Stimulated activated naive CD8-positive, alpha-beta T cell treated with anti-CD3 and anti-CD28 coated beads, Interleukin-15, amount 100 ng/mL, for 72 hours (primary cell): ENCODE measurements at regions not wholly inside any gene's neighbourhood (a gene's known extent, or its start where the extent isn't known, plus 50 kb on each side); places are given as distances from the start of the nearest gene placed in this dataset.

ENCODE experiments used
- ATAC-seq: fragments of 150-1000 bp; cut with Tn5 transposase; 2 replicates; pipeline ENCODE4 v1.10.0; 2021; ENCODE audit warnings: mild to moderate bottlenecking, moderate library complexity
- DNase-seq, 2 donors: peaks; one replicate each; pipeline ENCODE4 v3.0.0; 2021 to 2022
- H3K27ac Mint-ChIP-seq, 2 donors: one replicate each; pipeline ENCODE4 v1.8.0; 2022; ENCODE audit warnings: mild to moderate bottlenecking in 2 of 2, mixed read lengths in 2 of 2, moderate library complexity in 2 of 2
- H3K27me3 Mint-ChIP-seq: one replicate; pipeline ENCODE4 v1.8.0; 2022; ENCODE audit warnings: mixed read lengths
- H3K4me1 Mint-ChIP-seq: one replicate; pipeline ENCODE4 v1.8.0; 2022; ENCODE audit warnings: mild to moderate bottlenecking, mixed read lengths
- H3K4me3 Mint-ChIP-seq, 2 donors: one replicate each; pipeline ENCODE4 v1.8.0; 2022; ENCODE audit warnings: mild to moderate bottlenecking in 2 of 2, mixed read lengths in 2 of 2, moderate library complexity in 1 of 2
- H3K9me3 Mint-ChIP-seq, 2 donors: one replicate each; pipeline ENCODE4 v1.8.0; 2022; ENCODE audit warnings: mixed read lengths in 2 of 2

DNA sequence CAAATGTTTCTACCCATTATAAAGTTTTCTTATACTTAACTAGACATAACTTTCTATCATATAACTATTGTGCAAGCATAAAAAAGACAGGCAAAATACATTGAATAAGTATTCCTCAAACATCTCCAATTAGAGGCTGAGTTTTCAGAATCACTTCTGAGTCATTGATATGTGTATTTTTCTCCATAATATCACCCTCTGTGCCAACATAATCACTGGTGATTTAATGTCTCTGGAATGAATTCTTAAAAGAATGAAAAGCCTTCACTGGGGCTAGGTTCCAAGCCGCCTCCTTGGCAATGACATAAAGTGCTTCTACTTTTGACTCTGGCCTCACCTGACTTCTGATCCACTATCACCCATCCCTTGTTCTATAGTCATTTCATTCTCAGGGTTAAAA is 197.0 kb upstream of the E2F8 start:
- ATAC-seq (no peak), DNase-seq (no peak)
- Mint-ChIP-seq H3K9me3 (peaks cover 0 to 7% of the 10 kb centered on the region in 2 donors), H3K27me3 (peaks cover 54% of the 10 kb centered on the region), H3K4me3 (no peak overlapping the region), H3K27ac (no peak overlapping the region), H3K4me1 (peaks cover 19% of the 10 kb centered on the region)

DNA sequence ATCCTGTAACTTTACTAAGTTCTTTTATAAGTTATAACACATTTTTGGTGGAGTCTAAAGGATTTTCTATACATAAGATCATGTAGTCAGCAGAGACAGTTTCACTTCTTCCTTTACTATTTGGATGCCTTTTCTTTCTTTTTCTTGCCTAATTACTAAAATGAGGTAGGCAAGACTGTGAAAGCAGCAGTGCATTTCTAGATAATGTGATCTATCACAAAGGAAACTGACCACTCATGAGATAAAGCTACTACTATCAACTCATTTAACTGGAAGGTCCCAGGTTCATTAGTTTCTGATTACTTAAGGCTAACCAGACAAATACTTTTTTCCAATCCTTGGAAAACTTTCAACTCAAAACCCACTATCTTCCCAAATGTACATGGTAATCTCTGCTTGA is 196.2 kb upstream of the E2F8 start:
- peaks cover 10% of the 10 kb centered on the region for H3K4me1 Mint-ChIP-seq
- H3K9me3 Mint-ChIP-seq: peaks cover 0 to 7% of the 10 kb centered on the region in 2 donors
- peaks cover 55% of the 10 kb centered on the region for H3K27me3 Mint-ChIP-seq
- ATAC-seq (no peak), DNase-seq (no peak)
- H3K4me3 Mint-ChIP-seq: no peak overlapping the region
- H3K27ac Mint-ChIP-seq: no peak overlapping the region

DNA sequence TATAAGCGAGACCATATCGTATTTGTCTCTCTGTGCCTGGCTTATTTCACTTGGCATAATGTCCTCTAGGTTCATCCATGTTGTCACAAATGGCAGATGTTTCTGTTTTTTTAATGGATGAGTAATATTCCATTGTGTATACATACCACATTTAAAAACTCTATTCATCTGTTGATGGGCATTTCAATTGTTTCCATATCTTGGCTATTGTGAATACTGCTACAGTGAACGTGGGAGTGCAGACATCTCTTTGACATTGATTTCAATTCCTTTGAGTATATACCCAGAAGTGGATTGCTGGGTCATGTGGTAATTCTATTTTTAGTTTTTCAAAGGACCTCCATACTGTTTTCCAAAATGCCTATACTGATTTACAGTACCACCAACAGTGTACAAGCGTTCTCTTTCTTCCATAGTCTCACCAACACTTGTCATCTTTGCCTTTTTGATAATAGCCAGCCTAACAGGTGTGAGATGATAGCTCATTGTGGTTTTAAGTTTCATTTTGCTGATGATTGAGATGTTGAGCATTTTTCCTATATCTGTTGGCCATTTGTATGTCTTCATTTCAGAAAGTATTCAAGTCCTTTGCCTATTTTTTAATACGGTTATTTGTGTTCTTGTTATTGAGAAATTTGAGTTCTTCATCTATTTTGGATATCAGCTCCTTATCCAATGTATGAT is 194.7 kb upstream of the E2F8 start:
- no peak overlapping the region for H3K27ac Mint-ChIP-seq
- DNase-seq: no peak
- H3K4me3 Mint-ChIP-seq: no peak overlapping the region
- H3K9me3 Mint-ChIP-seq: peaks cover 0 to 7% of the 10 kb centered on the region in 2 donors
- H3K27me3 Mint-ChIP-seq: peaks cover 58% of the 10 kb centered on the region
- H3K4me1 Mint-ChIP-seq: no peaks in the 10 kb centered on the region
- no peak for ATAC-seq

DNA sequence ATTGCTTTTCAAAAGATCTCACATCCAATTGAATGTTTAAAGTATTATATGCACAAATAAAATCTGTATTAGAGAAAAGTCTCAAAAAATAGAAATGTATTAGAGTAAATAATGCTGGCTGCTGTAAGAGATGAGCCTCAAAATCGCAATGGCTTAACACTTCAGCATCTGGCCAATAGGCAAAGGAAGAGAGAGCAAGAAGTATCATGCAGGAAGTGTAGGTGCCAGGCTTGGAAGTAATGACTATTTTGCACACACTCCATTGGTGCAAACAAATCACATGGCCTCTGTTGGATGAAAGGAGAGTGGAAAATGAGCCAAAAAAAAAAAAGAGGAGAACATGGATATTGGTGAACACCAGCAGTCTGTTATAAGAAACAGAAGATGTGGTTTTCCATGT is 193.0 kb upstream of the E2F8 start:
- H3K4me3 Mint-ChIP-seq: no peak overlapping the region
- no peaks in the 10 kb centered on the region for H3K4me1 Mint-ChIP-seq
- H3K9me3 Mint-ChIP-seq: peaks cover 0 to 7% of the 10 kb centered on the region in 2 donors
- no peak for ATAC-seq
- DNase-seq: no peak
- H3K27me3 Mint-ChIP-seq: peaks cover 65% of the 10 kb centered on the region
- H3K27ac Mint-ChIP-seq: no peak overlapping the region

DNA sequence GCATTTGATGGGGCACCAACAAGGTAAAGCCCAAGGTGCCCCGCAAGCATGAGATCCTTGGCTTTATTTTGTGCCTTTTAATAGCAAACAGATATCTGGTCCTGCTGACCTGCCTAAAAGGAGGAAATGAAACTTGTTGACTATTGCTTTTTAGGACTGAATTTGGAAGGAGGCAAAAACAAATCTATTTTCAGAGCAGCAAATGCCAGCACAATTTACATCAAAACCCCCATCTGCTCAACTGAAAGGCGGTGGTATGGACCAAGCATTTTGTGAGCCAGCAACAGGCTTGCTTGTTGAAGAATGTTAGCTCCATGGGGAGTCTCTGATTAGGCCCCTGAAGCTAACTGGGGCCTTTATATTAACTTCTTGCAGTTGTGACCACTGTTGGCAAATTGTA is 192.6 kb upstream of the E2F8 start:
- H3K27me3 Mint-ChIP-seq: peaks cover 64% of the 10 kb centered on the region
- H3K9me3 Mint-ChIP-seq: peaks cover 0 to 7% of the 10 kb centered on the region in 2 donors
- H3K4me1 Mint-ChIP-seq: no peaks in the 10 kb centered on the region
- H3K27ac Mint-ChIP-seq: no peak overlapping the region
- ATAC-seq: no peak
- DNase-seq: no peak
- H3K4me3 Mint-ChIP-seq: no peak overlapping the region

DNA sequence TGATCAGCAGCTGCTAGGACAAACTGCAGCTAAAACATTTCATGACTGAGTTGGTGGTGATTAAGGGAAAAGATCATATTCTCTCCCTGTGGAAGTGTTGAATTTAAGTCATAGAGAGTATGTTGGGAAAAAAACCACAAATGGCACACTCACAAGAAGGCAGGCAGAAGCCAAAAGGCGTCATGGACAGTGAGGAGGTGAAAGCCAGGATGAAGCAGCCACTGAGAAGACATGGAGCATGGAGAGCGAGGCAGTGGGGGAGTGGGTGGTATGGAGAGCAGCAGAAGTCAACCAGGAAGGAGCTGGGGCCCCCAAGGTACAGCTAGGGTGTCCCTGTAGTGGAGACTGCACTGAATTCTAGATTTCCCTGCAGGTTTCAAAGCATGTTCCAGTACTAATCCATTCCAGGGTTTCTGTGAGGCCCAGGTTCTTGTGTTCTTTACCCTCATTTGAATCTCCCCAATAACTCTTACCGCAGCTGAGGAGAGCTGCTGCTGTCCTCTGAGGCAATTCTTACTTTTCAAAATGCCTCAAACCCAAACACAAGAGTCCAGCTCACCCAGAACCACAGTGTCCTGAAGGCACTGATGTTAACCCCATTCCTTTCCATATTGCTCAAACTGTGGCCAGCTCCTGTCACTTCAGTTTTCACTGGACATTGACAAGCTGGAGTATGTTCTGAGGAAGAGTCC is 191.8 kb upstream of the E2F8 start:
- DNase-seq (no peak), ATAC-seq (no peak)
- H3K4me1 Mint-ChIP-seq: no peaks in the 10 kb centered on the region
- no peak overlapping the region for H3K4me3 Mint-ChIP-seq
- no peak overlapping the region for H3K27ac Mint-ChIP-seq
- H3K27me3 Mint-ChIP-seq: peaks cover 61% of the 10 kb centered on the region
- H3K9me3 Mint-ChIP-seq: peaks cover 0 to 7% of the 10 kb centered on the region in 2 donors

DNA sequence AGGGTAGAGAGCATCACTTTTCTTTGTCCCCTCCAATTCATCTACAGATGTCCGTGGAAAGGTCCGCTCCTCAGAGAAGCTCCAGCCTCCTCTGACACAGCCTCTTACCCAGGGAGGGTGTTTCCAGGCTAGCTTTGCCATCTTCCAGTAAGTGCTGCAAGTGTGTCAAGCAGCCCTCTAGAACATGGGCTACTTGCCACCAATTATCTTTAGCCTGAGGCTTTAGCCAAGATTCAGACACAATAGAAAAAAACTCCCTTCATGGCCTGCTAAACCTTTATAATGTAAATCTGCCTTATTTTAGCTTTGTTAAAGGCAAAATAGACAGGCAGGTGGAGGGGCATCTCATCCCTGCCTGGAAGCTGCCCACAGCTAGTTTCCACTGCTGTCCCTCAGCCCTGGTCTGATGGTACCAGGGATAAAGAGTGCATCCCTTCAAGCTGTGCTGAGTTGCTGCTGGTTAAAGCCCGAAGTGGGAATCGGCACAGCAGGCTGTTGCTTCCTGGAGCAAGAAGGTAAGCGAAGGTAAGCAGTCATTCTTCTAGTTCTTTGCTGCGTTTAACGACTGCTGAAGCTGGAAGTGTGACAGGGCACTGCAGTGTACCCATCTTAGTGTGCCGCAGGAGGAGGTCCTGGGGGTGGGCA is 190.1 kb upstream of the E2F8 start:
- no peak overlapping the region for H3K27ac Mint-ChIP-seq
- no peak overlapping the region for H3K4me3 Mint-ChIP-seq
- no peaks in the 10 kb centered on the region for H3K4me1 Mint-ChIP-seq
- no peak for DNase-seq
- peaks cover 56% of the 10 kb centered on the region for H3K27me3 Mint-ChIP-seq
- H3K9me3 Mint-ChIP-seq: peaks cover 0 to 3% of the 10 kb centered on the region in 2 donors
- no peak for ATAC-seq

DNA sequence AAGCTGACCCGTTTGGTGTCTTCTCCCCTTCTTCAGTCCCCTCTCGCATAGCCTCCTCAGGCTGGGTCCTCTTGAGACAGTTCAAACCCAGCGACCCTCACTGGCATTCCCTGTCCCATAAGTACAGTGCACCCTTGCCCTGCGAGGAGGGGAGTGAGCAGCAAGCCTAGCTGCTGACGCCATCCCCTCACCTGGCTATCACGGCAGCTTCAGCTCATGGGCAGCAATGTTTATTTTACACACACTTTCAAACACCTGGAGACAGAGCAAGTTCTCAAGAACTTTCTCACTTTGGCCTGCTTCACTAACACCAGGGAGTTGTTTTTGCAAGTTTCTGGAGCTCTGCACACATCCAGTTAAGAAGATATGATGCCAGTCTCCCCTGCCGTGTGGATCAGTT is 189.6 kb upstream of the E2F8 start:
- DNase-seq: no peak
- H3K27me3 Mint-ChIP-seq: peaks cover 58% of the 10 kb centered on the region
- H3K9me3 Mint-ChIP-seq: no peaks in the 10 kb centered on the region
- no peak overlapping the region for H3K4me3 Mint-ChIP-seq
- H3K27ac Mint-ChIP-seq: no peak overlapping the region
- ATAC-seq: no peak
- no peaks in the 10 kb centered on the region for H3K4me1 Mint-ChIP-seq

DNA sequence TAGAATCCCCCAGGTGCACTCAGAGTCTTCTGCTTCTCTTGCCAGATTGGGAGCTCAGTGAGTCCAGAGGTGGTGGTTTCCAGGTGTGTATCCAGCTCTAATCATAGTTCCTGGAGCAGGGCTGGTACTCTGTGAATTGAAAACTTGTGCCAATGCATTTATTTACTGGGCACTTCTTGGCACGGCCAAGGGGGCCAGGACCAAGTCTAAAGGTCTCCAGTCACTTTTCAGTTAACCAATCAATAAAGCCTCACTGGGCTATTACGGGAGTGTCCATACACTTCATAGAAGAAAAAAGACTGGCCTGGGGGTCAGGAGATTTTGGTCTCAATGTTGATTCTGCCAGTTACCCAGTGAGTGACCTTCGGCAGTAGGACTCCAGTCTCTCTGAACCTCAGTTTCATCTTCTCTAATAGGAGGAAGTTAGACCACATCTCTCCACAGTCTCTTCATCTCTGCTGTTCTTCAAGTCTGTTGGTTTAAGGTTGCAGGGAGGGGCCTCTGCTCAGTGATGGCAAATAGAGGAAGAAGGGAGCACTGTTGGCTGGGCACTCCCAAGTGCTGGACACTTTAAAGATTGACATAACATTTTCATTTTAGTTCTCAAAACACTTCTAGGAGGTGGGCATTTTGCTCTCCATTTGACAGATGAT is 188.5 kb upstream of the E2F8 start:
- ATAC-seq: no peak
- no peak overlapping the region for H3K27ac Mint-ChIP-seq
- H3K27me3 Mint-ChIP-seq: peaks cover 58% of the 10 kb centered on the region
- DNase-seq: no peak
- H3K4me3 Mint-ChIP-seq: no peak overlapping the region
- H3K9me3 Mint-ChIP-seq: no peaks in the 10 kb centered on the region
- H3K4me1 Mint-ChIP-seq: no peaks in the 10 kb centered on the region

DNA sequence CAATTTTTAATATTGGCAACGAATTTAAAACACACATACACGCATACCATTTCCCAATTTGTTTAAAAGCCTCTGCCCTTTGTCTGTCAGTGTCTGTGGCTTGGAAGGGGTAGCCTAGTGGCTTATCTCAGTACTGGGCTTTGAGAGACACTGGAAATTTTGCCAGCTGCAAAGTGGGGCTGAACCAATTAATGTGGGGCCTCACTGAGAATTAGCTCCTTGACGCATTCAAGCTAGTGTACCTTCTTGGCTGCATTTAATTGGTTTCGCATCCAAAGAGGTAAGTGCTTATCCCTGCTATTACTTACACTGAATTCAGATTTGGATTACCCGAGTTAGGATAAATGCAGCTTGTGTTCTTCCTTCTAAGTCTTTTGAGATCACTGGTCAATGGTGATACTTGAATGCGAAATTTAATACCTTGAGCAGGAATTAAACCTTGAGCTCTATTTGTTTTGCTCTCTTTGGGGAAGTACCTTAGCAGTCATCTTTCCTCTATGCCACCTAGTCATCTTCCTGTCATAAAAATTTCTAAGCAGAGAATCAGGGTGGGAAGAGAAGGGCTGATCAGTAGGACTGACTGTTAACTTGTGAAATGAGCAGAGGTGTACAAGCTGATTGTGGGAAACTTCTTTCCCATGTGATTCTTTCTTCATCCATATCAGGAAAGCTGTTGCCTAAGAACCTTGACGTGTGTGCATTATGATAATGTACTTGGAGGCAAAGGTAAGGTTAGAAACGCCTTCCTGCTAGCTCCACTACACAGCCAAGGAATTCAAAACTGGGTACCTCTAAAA is 187.7 kb upstream of the E2F8 start:
- no peak overlapping the region for H3K27ac Mint-ChIP-seq
- DNase-seq (no peak), ATAC-seq (peak; percentile 50)
- peaks cover 0 to 2% of the 10 kb centered on the region in 2 donors for H3K9me3 Mint-ChIP-seq
- H3K4me3 Mint-ChIP-seq: no peak overlapping the region
- H3K27me3 Mint-ChIP-seq: peaks cover 63% of the 10 kb centered on the region
- H3K4me1 Mint-ChIP-seq: no peaks in the 10 kb centered on the region

DNA sequence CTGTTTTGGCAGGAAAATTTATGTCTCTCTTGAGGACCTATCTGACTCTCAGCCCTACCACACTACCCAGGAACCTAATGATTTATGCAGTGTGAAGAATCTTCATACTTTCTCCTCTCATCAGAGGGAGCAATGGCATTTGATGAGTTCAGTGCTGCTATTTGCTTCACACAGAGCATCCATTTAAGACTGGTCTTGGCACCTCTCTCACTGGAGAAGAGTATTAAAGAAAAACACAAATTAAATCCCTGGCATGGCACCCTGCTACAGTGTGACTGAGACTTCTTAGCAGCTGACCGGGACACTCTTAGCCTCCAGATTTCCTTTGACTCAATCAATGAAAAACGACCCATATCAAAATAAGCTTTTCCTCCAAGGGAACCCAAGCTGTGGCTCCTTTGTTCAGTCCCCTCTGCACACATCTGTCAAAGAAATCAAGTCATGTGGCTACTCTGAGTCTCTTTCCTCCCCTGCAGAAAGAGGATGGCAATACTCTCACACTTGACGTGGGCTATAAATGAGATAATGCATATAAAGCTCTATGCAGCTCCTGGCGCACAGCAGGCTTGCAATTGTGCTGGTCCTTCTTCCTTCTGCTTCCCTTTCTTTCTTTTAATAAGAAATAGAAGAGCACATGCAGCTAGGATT is 186.1 kb upstream of the E2F8 start:
- ATAC-seq: no peak
- no peak for DNase-seq

DNA sequence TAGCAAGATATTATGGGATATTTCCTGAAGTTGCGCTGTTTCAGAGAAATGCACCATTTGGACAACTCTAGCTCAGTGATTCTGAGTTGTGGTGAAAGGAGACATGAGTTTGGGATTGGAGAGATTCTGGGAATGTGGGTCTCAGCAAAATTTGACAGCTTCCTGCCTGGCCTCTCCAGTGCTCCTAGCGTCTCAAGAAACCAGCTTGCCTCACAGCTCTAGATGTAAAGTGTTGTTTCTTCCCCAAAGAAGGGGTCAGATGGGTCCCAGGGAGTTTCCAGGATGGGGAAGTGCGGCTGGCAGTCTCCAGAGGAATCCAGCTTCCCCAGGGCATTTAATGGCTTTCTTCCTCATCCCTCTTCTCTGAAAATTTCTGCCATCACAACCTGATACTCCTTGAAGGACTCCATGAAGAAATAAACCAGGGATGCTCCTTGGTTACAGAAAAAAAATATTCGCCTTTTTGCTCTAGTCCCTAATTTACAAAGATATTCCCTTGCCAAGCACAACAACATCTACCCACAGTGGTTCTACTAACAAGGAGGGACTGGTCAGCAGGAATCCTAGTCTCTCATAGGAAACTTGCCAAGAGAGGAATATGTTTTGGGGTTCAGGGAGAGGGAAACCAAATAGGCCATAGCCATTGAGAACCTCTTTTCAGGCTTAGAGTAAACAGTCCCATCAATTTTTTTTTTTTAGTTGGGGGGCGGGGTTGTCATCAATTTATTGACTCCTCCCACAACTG is 185.4 kb upstream of the E2F8 start:
- ATAC-seq (no peak), DNase-seq (no peak)
- peaks cover 51% of the 10 kb centered on the region for H3K27me3 Mint-ChIP-seq
- H3K4me1 Mint-ChIP-seq: no peaks in the 10 kb centered on the region
- H3K9me3 Mint-ChIP-seq: peaks cover 0 to 4% of the 10 kb centered on the region in 2 donors
- no peak overlapping the region for H3K27ac Mint-ChIP-seq
- H3K4me3 Mint-ChIP-seq: no peak overlapping the region

More for the DNA sequence above, 186.1 kb upstream of the E2F8 start:
- Mint-ChIP-seq H3K4me1 (no peaks in the 10 kb centered on the region), H3K9me3 (peaks cover 0 to 4% of the 10 kb centered on the region in 2 donors), H3K4me3 (no peak overlapping the region), H3K27me3 (peaks cover 57% of the 10 kb centered on the region), H3K27ac (no peak overlapping the region)

DNA sequence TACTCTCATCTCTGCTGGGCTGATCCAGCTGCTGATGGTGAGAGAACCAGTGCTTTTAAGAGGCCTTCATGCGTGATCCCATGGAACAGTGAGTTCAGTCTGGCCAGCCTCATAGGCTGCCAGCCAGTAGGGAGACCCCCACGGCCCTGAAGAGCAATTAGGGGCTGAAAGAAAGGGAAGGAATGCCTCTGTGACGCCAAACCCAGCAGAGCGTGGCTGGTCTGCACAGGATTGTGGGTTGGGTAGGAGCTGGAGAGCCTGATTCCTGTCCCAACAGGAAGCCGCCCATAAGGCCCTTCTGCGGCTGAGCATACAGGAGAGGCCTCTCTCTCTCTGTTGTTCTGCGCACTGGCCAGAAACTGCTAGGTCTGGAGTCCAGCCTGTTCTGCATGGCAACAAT is 181.5 kb upstream of the E2F8 start:
- Mint-ChIP-seq H3K9me3 (peaks cover 0 to 13% of the 10 kb centered on the region in 2 donors), H3K4me1 (no peaks in the 10 kb centered on the region), H3K27ac (no peak overlapping the region), H3K27me3 (peaks cover 22% of the 10 kb centered on the region), H3K4me3 (no peak overlapping the region)
- no peak for DNase-seq
- no peak for ATAC-seq

DNA sequence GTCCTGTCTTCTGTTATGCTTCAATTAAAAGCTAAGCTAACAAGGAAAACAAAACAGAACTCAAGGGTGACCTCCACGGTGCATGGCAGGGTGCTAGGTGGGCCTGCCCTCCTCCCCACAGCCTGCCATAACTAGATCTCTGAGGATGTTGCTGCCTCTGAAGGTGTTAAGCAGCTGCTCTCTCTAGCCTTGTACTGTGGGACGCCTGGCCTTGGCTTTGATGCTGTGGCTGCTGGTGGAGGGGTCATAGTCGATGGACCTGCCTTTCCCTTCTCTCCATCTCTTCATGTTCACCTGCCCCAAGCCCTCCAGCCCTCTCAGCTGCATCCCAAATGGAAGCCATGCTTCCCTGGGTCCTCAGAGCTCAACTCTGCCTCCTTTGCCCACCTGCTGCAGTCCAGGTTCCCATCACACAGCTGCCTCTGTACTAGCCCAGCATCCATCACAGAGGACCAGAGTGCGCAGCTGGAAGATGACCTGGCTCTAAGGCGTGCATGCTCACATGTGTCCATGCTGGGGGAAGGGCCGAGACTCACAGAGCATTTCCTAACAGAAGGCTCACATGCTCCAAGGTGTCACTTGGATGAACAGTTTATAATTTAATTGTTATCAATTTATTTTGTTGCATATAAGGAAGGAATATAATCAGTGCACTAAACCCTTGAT is 180.3 kb upstream of the E2F8 start:
- H3K4me3 Mint-ChIP-seq: no peak overlapping the region
- no peak overlapping the region for H3K27ac Mint-ChIP-seq
- ATAC-seq: peak; percentile 42
- no peak for DNase-seq
- peaks cover 16% of the 10 kb centered on the region for H3K27me3 Mint-ChIP-seq
- H3K4me1 Mint-ChIP-seq: no peaks in the 10 kb centered on the region
- H3K9me3 Mint-ChIP-seq: peaks cover 0 to 13% of the 10 kb centered on the region in 2 donors
